ENCODE measurements at regions not wholly inside any gene's neighbourhood (a gene's known extent, or its start where the extent isn't known, plus 50 kb on each side); places are given as distances from the start of the nearest gene placed in this dataset.

- DNase-seq (no peak), ATAC-seq (no peak)
- no peak overlapping the region for H3K4me3 Mint-ChIP-seq
- peaks cover 5% of the 10 kb centered on the region for H3K9me3 Mint-ChIP-seq (ENCODE audit: low read depth)
- H3K27me3 Mint-ChIP-seq: no peaks in the 10 kb centered on the region
- peaks cover 5% of the 10 kb centered on the region for H3K36me3 Mint-ChIP-seq
- no peaks in the 10 kb centered on the region for H3K4me1 Mint-ChIP-seq
- CTCF ChIA-PET: no interaction called here
- no peak overlapping the region for H3K27ac Mint-ChIP-seq
Measured at GRCh38 chr4:151951671-151952050, 190.9 kb upstream of the GATB start.

GRCh38 chr4:151950993-151951670 is 190.3 kb upstream of the GATB start:
- H3K36me3 Mint-ChIP-seq: peaks cover 10% of the 10 kb centered on the region
- no peak overlapping the region for H3K4me3 Mint-ChIP-seq
- H3K27ac Mint-ChIP-seq: no peak overlapping the region

GRCh38 chr4:151948351-151949016 is 187.7 kb upstream of the GATB start:
- peaks cover 17% of the 10 kb centered on the region for H3K9me3 Mint-ChIP-seq (ENCODE audit: low read depth)
- no peaks in the 10 kb centered on the region for H3K4me1 Mint-ChIP-seq
- H3K4me3 Mint-ChIP-seq: no peak overlapping the region
- ATAC-seq (no peak), DNase-seq (no peak)
- peaks cover 12% of the 10 kb centered on the region for H3K36me3 Mint-ChIP-seq
- CTCF ChIA-PET: no interaction called here
- H3K27ac Mint-ChIP-seq: no peak overlapping the region
- H3K27me3 Mint-ChIP-seq: no peaks in the 10 kb centered on the region

More at GRCh38 chr4:151950993-151951670, 190.3 kb upstream of the GATB start:
- Mint-ChIP-seq H3K9me3 (ENCODE audit: low read depth) (peaks cover 8% of the 10 kb centered on the region), H3K27me3 (no peaks in the 10 kb centered on the region), H3K4me1 (no peaks in the 10 kb centered on the region)
- ATAC-seq (no peak), DNase-seq (no peak)
- CTCF ChIA-PET: no interaction called here

- H3K4me3 Mint-ChIP-seq: no peak overlapping the region
- ATAC-seq (no peak), DNase-seq (no peak)
- CTCF ChIA-PET: no interaction called here
- peaks cover 12% of the 10 kb centered on the region for H3K36me3 Mint-ChIP-seq
- no peaks in the 10 kb centered on the region for H3K27me3 Mint-ChIP-seq
- no peak overlapping the region for H3K27ac Mint-ChIP-seq
- peaks cover 17% of the 10 kb centered on the region for H3K9me3 Mint-ChIP-seq (ENCODE audit: low read depth)
- H3K4me1 Mint-ChIP-seq: no peaks in the 10 kb centered on the region
Measured at GRCh38 chr4:151946718-151947117, 185.9 kb upstream of the GATB start.

- no peak for ATAC-seq
- Mint-ChIP-seq H3K4me3 (no peak overlapping the region), H3K27ac (no peak overlapping the region), H3K36me3 (peaks cover 12% of the 10 kb centered on the region), H3K27me3 (no peaks in the 10 kb centered on the region), H3K4me1 (peaks cover 6% of the 10 kb centered on the region), H3K9me3 (ENCODE audit: low read depth) (peaks cover 17% of the 10 kb centered on the region)
- CTCF ChIA-PET: no interaction called here
- DNase-seq: no peak
Measured at GRCh38 chr4:151942971-151943370, 182.2 kb upstream of the GATB start.

GRCh38 chr4:151940926-151941617 is 180.3 kb upstream of the GATB start:
- H3K36me3 Mint-ChIP-seq: peaks cover 2% of the 10 kb centered on the region
- H3K27ac Mint-ChIP-seq: no peak overlapping the region
- H3K27me3 Mint-ChIP-seq: no peaks in the 10 kb centered on the region
- DNase-seq: no peak
- CTCF ChIA-PET: no interaction called here
- no peak overlapping the region for H3K4me3 Mint-ChIP-seq
- peaks cover 6% of the 10 kb centered on the region for H3K4me1 Mint-ChIP-seq
- no peak for ATAC-seq
- peaks cover 8% of the 10 kb centered on the region for H3K9me3 Mint-ChIP-seq (ENCODE audit: low read depth)

- H3K4me3 Mint-ChIP-seq: no peak overlapping the region
- DNase-seq (no peak), ATAC-seq (no peak)
- CTCF ChIA-PET: no interaction called here
- H3K27ac Mint-ChIP-seq: no peak overlapping the region
- no peaks in the 10 kb centered on the region for H3K36me3 Mint-ChIP-seq
- peaks cover 6% of the 10 kb centered on the region for H3K9me3 Mint-ChIP-seq (ENCODE audit: low read depth)
- H3K4me1 Mint-ChIP-seq: peaks cover 6% of the 10 kb centered on the region
- no peaks in the 10 kb centered on the region for H3K27me3 Mint-ChIP-seq
Measured at GRCh38 chr4:151940291-151940690, 179.5 kb upstream of the GATB start.

GRCh38 chr4:151939670-151940069 is 178.9 kb upstream of the GATB start:
- no peak for ATAC-seq
- Mint-ChIP-seq H3K9me3 (ENCODE audit: low read depth) (peaks cover 4% of the 10 kb centered on the region), H3K4me3 (no peak overlapping the region), H3K36me3 (no peaks in the 10 kb centered on the region), H3K27me3 (no peaks in the 10 kb centered on the region), H3K4me1 (peaks cover 6% of the 10 kb centered on the region), H3K27ac (no peak overlapping the region)
- no peak for DNase-seq
- CTCF ChIA-PET: no interaction called here

GRCh38 chr4:151935411-151935810 is 174.6 kb upstream of the GATB start:
- Mint-ChIP-seq H3K27me3 (no peaks in the 10 kb centered on the region), H3K9me3 (ENCODE audit: low read depth) (no peaks in the 10 kb centered on the region), H3K4me1 (no peaks in the 10 kb centered on the region), H3K27ac (no peak overlapping the region), H3K36me3 (no peaks in the 10 kb centered on the region), H3K4me3 (no peak overlapping the region)
- CTCF ChIA-PET: no interaction called here
- no peak for DNase-seq
- ATAC-seq: no peak

GRCh38 chr4:151934766-151935165 is 174.0 kb upstream of the GATB start:
- Mint-ChIP-seq H3K27ac (no peak overlapping the region), H3K9me3 (ENCODE audit: low read depth) (no peaks in the 10 kb centered on the region), H3K4me1 (no peaks in the 10 kb centered on the region), H3K4me3 (no peak overlapping the region), H3K36me3 (no peaks in the 10 kb centered on the region), H3K27me3 (peaks cover 2% of the 10 kb centered on the region)
- no peak for DNase-seq
- CTCF ChIA-PET: no interaction called here
- no peak for ATAC-seq

- CTCF ChIA-PET: no interaction called here
- H3K9me3 Mint-ChIP-seq (ENCODE audit: low read depth): no peaks in the 10 kb centered on the region
- no peak for ATAC-seq
- H3K36me3 Mint-ChIP-seq: no peaks in the 10 kb centered on the region
- peaks cover 2% of the 10 kb centered on the region for H3K27me3 Mint-ChIP-seq
- no peaks in the 10 kb centered on the region for H3K4me1 Mint-ChIP-seq
- no peak overlapping the region for H3K27ac Mint-ChIP-seq
- H3K4me3 Mint-ChIP-seq: no peak overlapping the region
- no peak for DNase-seq
Measured at GRCh38 chr4:151933122-151933827, 172.5 kb upstream of the GATB start.

GRCh38 chr4:151931563-151931962 is 170.8 kb upstream of the GATB start:
- CTCF ChIA-PET: no interaction called here
- H3K36me3 Mint-ChIP-seq: no peaks in the 10 kb centered on the region
- H3K4me3 Mint-ChIP-seq: no peak overlapping the region
- no peak for DNase-seq
- no peak overlapping the region for H3K27ac Mint-ChIP-seq
- peaks cover 2% of the 10 kb centered on the region for H3K27me3 Mint-ChIP-seq
- no peak for ATAC-seq
- H3K4me1 Mint-ChIP-seq: no peaks in the 10 kb centered on the region
- no peaks in the 10 kb centered on the region for H3K9me3 Mint-ChIP-seq (ENCODE audit: low read depth)

GRCh38 chr4:151930372-151930771 is 169.6 kb upstream of the GATB start:
- Mint-ChIP-seq H3K4me3 (no peak overlapping the region), H3K9me3 (ENCODE audit: low read depth) (no peaks in the 10 kb centered on the region), H3K36me3 (no peaks in the 10 kb centered on the region), H3K27ac (no peak overlapping the region), H3K27me3 (peaks cover 2% of the 10 kb centered on the region), H3K4me1 (no peaks in the 10 kb centered on the region)
- ATAC-seq (no peak), DNase-seq (no peak)
- CTCF ChIA-PET: no interaction called here

GRCh38 chr4:151928112-151928511 is 167.3 kb upstream of the GATB start:
- H3K9me3 Mint-ChIP-seq (ENCODE audit: low read depth): no peaks in the 10 kb centered on the region
- no peak for ATAC-seq
- H3K27ac Mint-ChIP-seq: no peak overlapping the region
- no peak for DNase-seq
- no peak overlapping the region for H3K4me3 Mint-ChIP-seq
- H3K27me3 Mint-ChIP-seq: peaks cover 4% of the 10 kb centered on the region
- CTCF ChIA-PET: no interaction called here
- no peaks in the 10 kb centered on the region for H3K4me1 Mint-ChIP-seq
- no peaks in the 10 kb centered on the region for H3K36me3 Mint-ChIP-seq

Measured in activated CD8-positive, alpha-beta memory T cell treated with anti-CD3 and anti-CD28 coated beads, Interleukin-2, amount 10 ng/mL, durations not matched to agents 7 days and 5 days (primary cell).